Peyer's patch (tissue), 4 donors: ENCODE measurements at regions not wholly inside any gene's neighbourhood (a gene's known extent, or its start where the extent isn't known, plus 50 kb on each side); places are given as distances from the start of the nearest gene placed in this dataset.

Experiments
- POLR2A ChIP-seq, 2 donors: fragments of 450-650 bp; IDR thresholded peaks; one replicate each; pipeline ENCODE4 v1.5.1; 2017; ENCODE audit warnings: antibody characterized with exemption in 2 of 2, mild to moderate bottlenecking in 2 of 2, moderate library complexity in 2 of 2
- TF ChIP-seq, protein P1 (sequence below), 6 experiments: fragments of 450-650 bp in 4 of 6; fragments of 200-600 bp in 2 of 6; sonication (generic) in 1 of 6; IDR thresholded peaks; one replicate each; pipeline ENCODE4 v1.5.1; 2017 to 2019; ENCODE audit warnings: antibody characterized with exemption in 6 of 6, mild to moderate bottlenecking in 3 of 6, moderate library complexity in 1 of 6

DNA sequence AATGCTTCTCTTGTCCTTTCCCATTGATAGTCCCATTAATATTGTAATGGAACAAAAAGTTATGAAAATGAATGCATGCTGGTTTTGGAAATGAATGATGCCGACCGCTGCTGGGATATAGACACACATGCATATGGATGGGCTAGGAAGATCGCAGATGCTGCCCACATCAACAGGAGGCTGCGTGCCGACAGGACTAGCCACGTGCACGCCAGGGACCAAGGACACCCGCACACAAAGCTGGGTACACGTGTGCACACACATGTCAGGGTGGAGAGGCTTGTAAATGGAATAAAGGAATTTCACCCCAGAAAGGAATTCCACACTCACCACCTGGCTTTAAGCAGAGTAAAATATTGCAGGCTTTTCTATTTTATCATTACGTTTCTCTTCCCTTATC, 153.8 kb upstream of the VASH1 start:
- TF ChIP-seq, protein P1, sequence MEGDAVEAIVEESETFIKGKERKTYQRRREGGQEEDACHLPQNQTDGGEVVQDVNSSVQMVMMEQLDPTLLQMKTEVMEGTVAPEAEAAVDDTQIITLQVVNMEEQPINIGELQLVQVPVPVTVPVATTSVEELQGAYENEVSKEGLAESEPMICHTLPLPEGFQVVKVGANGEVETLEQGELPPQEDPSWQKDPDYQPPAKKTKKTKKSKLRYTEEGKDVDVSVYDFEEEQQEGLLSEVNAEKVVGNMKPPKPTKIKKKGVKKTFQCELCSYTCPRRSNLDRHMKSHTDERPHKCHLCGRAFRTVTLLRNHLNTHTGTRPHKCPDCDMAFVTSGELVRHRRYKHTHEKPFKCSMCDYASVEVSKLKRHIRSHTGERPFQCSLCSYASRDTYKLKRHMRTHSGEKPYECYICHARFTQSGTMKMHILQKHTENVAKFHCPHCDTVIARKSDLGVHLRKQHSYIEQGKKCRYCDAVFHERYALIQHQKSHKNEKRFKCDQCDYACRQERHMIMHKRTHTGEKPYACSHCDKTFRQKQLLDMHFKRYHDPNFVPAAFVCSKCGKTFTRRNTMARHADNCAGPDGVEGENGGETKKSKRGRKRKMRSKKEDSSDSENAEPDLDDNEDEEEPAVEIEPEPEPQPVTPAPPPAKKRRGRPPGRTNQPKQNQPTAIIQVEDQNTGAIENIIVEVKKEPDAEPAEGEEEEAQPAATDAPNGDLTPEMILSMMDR (IDR thresholded peaks at IDR 0.05): no peak
- TF ChIP-seq POLR2A (IDR thresholded peaks at IDR 0.05): no peak
